ENCODE measurements at regions not wholly inside any gene's neighbourhood (a gene's known extent, or its start where the extent isn't known, plus 50 kb on each side); places are given as distances from the start of the nearest gene placed in this dataset.
"Not testable (repeated sequence)": the region's sequence is repeated elsewhere in the genome, so short reads cannot be mapped to it uniquely, and the experiment has no call there.

GRCh38 chr6:51005779-51006178, 187.1 kb downstream of the TFAP2B start:
- Mint-ChIP-seq H3K27me3 (no peaks in the 10 kb centered on the region), H3K4me1 (no peaks in the 10 kb centered on the region), H3K27ac (no peak overlapping the region), H3K4me3 (no peak overlapping the region), H3K9me3 (peaks cover 4 to 9% of the 10 kb centered on the region in 2 donors)
- no peak for DNase-seq
- ATAC-seq: no peak

- no peaks in the 10 kb centered on the region for H3K4me1 Mint-ChIP-seq
- DNase-seq (no peak), ATAC-seq (no peak)
- no peak overlapping the region for H3K4me3 Mint-ChIP-seq
- no peak overlapping the region for H3K27ac Mint-ChIP-seq
- H3K9me3 Mint-ChIP-seq: peaks cover 0 to 4% of the 10 kb centered on the region in 2 donors
- H3K27me3 Mint-ChIP-seq: no peaks in the 10 kb centered on the region
Observed at GRCh38 chr6:51007237-51007636, 188.6 kb downstream of the TFAP2B start.

- not testable (repeated sequence) for DNase-seq, H3K27me3 Mint-ChIP-seq, H3K9me3 Mint-ChIP-seq, H3K27ac Mint-ChIP-seq, ATAC-seq, H3K4me1 Mint-ChIP-seq, H3K4me3 Mint-ChIP-seq
Observed at GRCh38 chr6:51008693-51009092, 190.0 kb downstream of the TFAP2B start.

- ATAC-seq (no peak), DNase-seq (no peak)
- H3K4me3 Mint-ChIP-seq: no peak overlapping the region
- H3K4me1 Mint-ChIP-seq: no peaks in the 10 kb centered on the region
- H3K9me3 Mint-ChIP-seq: peaks cover 0 to 4% of the 10 kb centered on the region in 2 donors
- H3K27me3 Mint-ChIP-seq: no peaks in the 10 kb centered on the region
- no peak overlapping the region for H3K27ac Mint-ChIP-seq
Observed at GRCh38 chr6:51013376-51013775, 194.7 kb downstream of the TFAP2B start.

GRCh38 chr6:51015394-51015793, 196.7 kb downstream of the TFAP2B start:
- Mint-ChIP-seq H3K27me3 (no peaks in the 10 kb centered on the region), H3K9me3 (no peaks in the 10 kb centered on the region), H3K4me1 (no peaks in the 10 kb centered on the region), H3K4me3 (no peak overlapping the region), H3K27ac (no peak overlapping the region)
- ATAC-seq (no peak), DNase-seq (no peak)

- H3K27ac Mint-ChIP-seq: no peak overlapping the region
- no peaks in the 10 kb centered on the region for H3K27me3 Mint-ChIP-seq
- no peak for ATAC-seq
- DNase-seq: no peak
- no peaks in the 10 kb centered on the region for H3K9me3 Mint-ChIP-seq
- no peak overlapping the region for H3K4me3 Mint-ChIP-seq
- H3K4me1 Mint-ChIP-seq: no peaks in the 10 kb centered on the region
Observed at GRCh38 chr6:51016489-51016888, 197.8 kb downstream of the TFAP2B start.

GRCh38 chr6:51019806-51020205, 201.1 kb downstream of the TFAP2B start:
- DNase-seq (no peak), ATAC-seq (no peak)
- H3K9me3 Mint-ChIP-seq: peaks cover 0 to 6% of the 10 kb centered on the region in 2 donors
- no peaks in the 10 kb centered on the region for H3K4me1 Mint-ChIP-seq
- H3K27me3 Mint-ChIP-seq: no peaks in the 10 kb centered on the region
- H3K4me3 Mint-ChIP-seq: no peak overlapping the region
- no peak overlapping the region for H3K27ac Mint-ChIP-seq

GRCh38 chr6:51021171-51021570, 202.5 kb downstream of the TFAP2B start:
- no peaks in the 10 kb centered on the region for H3K4me1 Mint-ChIP-seq
- no peak overlapping the region for H3K27ac Mint-ChIP-seq
- ATAC-seq: no peak
- H3K27me3 Mint-ChIP-seq: no peaks in the 10 kb centered on the region
- no peak for DNase-seq
- peaks cover 0 to 6% of the 10 kb centered on the region in 2 donors for H3K9me3 Mint-ChIP-seq
- H3K4me3 Mint-ChIP-seq: no peak overlapping the region

GRCh38 chr6:51024126-51024525, 205.5 kb downstream of the TFAP2B start:
- H3K4me3 Mint-ChIP-seq: no peak overlapping the region
- H3K4me1 Mint-ChIP-seq: no peaks in the 10 kb centered on the region
- no peak overlapping the region for H3K27ac Mint-ChIP-seq
- no peak for ATAC-seq
- no peaks in the 10 kb centered on the region for H3K27me3 Mint-ChIP-seq
- peaks cover 0 to 11% of the 10 kb centered on the region in 2 donors for H3K9me3 Mint-ChIP-seq
- no peak for DNase-seq

GRCh38 chr6:51025082-51025777, 206.6 kb downstream of the TFAP2B start:
- no peak for DNase-seq
- H3K27me3 Mint-ChIP-seq: no peaks in the 10 kb centered on the region
- H3K27ac Mint-ChIP-seq: no peak overlapping the region
- no peaks in the 10 kb centered on the region for H3K4me1 Mint-ChIP-seq
- H3K9me3 Mint-ChIP-seq: peaks cover 0 to 11% of the 10 kb centered on the region in 2 donors
- no peak for ATAC-seq
- no peak overlapping the region for H3K4me3 Mint-ChIP-seq

GRCh38 chr6:51027283-51028065, 208.8 kb downstream of the TFAP2B start:
- Mint-ChIP-seq H3K4me3 (no peak overlapping the region), H3K4me1 (no peaks in the 10 kb centered on the region), H3K9me3 (peaks cover 0 to 11% of the 10 kb centered on the region in 2 donors), H3K27me3 (no peaks in the 10 kb centered on the region), H3K27ac (no peak overlapping the region)
- ATAC-seq (no peak), DNase-seq (no peak)

GRCh38 chr6:51028276-51028675, 209.6 kb downstream of the TFAP2B start:
- no peak for ATAC-seq
- peaks cover 0 to 11% of the 10 kb centered on the region in 2 donors for H3K9me3 Mint-ChIP-seq
- H3K27ac Mint-ChIP-seq: no peak overlapping the region
- no peaks in the 10 kb centered on the region for H3K27me3 Mint-ChIP-seq
- no peaks in the 10 kb centered on the region for H3K4me1 Mint-ChIP-seq
- DNase-seq: no peak
- H3K4me3 Mint-ChIP-seq: no peak overlapping the region

- no peak overlapping the region for H3K4me3 Mint-ChIP-seq
- peaks cover 5 to 9% of the 10 kb centered on the region in 2 donors for H3K9me3 Mint-ChIP-seq
- H3K4me1 Mint-ChIP-seq: no peaks in the 10 kb centered on the region
- ATAC-seq (no peak), DNase-seq (no peak)
- H3K27me3 Mint-ChIP-seq: no peaks in the 10 kb centered on the region
- H3K27ac Mint-ChIP-seq: no peak overlapping the region
Observed at GRCh38 chr6:51029561-51029960, 210.9 kb downstream of the TFAP2B start.

- no peak overlapping the region for H3K27ac Mint-ChIP-seq
- DNase-seq (no peak), ATAC-seq (no peak)
- no peak overlapping the region for H3K4me3 Mint-ChIP-seq
- no peaks in the 10 kb centered on the region for H3K9me3 Mint-ChIP-seq
- H3K27me3 Mint-ChIP-seq: no peaks in the 10 kb centered on the region
- no peaks in the 10 kb centered on the region for H3K4me1 Mint-ChIP-seq
Observed at GRCh38 chr6:51045548-51045947, 226.9 kb downstream of the TFAP2B start.

GRCh38 chr6:51049288-51049982, 230.8 kb downstream of the TFAP2B start:
- no peaks in the 10 kb centered on the region for H3K27me3 Mint-ChIP-seq
- H3K27ac Mint-ChIP-seq: peak overlapping the region in 1 of 2 donors; percentile 37
- no peak overlapping the region for H3K4me3 Mint-ChIP-seq
- no peak for DNase-seq
- no peak for ATAC-seq
- peaks cover 0 to 12% of the 10 kb centered on the region in 2 donors for H3K9me3 Mint-ChIP-seq
- no peaks in the 10 kb centered on the region for H3K4me1 Mint-ChIP-seq
